DND-41 (cell line): ENCODE measurements at regions not wholly inside any gene's neighbourhood (a gene's known extent, or its start where the extent isn't known, plus 50 kb on each side); places are given as distances from the start of the nearest gene placed in this dataset.

Experiments
- ATAC-seq: fragments of 200-7000 bp; cut with Tn5 transposase; 3 replicates; pipeline ENCODE4 v1.9.1; 2021; ENCODE audit warnings: low read depth; ENCODE audit not compliant: insufficient read depth
- DNase-seq: peaks from one replicate; pipeline ENCODE4 v3.0.0-alpha.2; 2020
- H2AFZ ChIP-seq: 2 replicates; pipeline ENCODE4 v1.6.0; 2012; ENCODE audit warnings: low read depth, low read length
- H3K27ac ChIP-seq: 2 replicates; pipeline ENCODE4 v1.5.1; 2012; ENCODE audit warnings: low read length, inconsistent platforms
- H3K27me3 ChIP-seq: fragments of 200-600 bp; sonication (generic); 2 replicates; pipeline ENCODE4 v1.6.0; 2012; ENCODE audit warnings: low read length, mild to moderate bottlenecking, inconsistent platforms; ENCODE audit not compliant: insufficient read depth, poor library complexity
- H3K36me3 ChIP-seq: 2 replicates; pipeline ENCODE4 v1.5.1; 2012; ENCODE audit warnings: low read length, inconsistent platforms; ENCODE audit not compliant: insufficient read depth
- H3K4me1 ChIP-seq: 2 replicates; pipeline ENCODE4 v1.5.1; 2012; ENCODE audit warnings: mild to moderate bottlenecking, low read length; ENCODE audit not compliant: insufficient read depth
- H3K4me2 ChIP-seq: 2 replicates; pipeline ENCODE4 v1.6.0; 2012; ENCODE audit warnings: mild to moderate bottlenecking, moderate library complexity, low read length, inconsistent platforms; ENCODE audit not compliant: insufficient read depth
- H3K4me3 ChIP-seq, 2 experiments: fragments of 200-600 bp in 1 of 2; shearing (Covaris generic) in 1 of 2; 2 replicates each; pipeline ENCODE4 v1.5.1; 2012 to 2016; ENCODE audit warnings: inconsistent platforms in 2 of 2, low read length in 2 of 2, mild to moderate bottlenecking in 2 of 2, low read depth in 1 of 2, moderate library complexity in 1 of 2
- H3K79me2 ChIP-seq: 2 replicates; pipeline ENCODE4 v1.6.0; 2012; ENCODE audit warnings: low read length, inconsistent platforms; ENCODE audit not compliant: insufficient read depth
- H3K9ac ChIP-seq: 2 replicates; pipeline ENCODE4 v1.6.0; 2012; ENCODE audit warnings: low read depth, mild to moderate bottlenecking, inconsistent platforms, low read length, moderate library complexity
- H3K9me3 ChIP-seq: 2 replicates; pipeline ENCODE4 v1.5.1; 2012; ENCODE audit warnings: low read length, moderate library complexity, mild to moderate bottlenecking, inconsistent platforms; ENCODE audit not compliant: insufficient read depth, severe bottlenecking
- H4K20me1 ChIP-seq: 2 replicates; pipeline ENCODE4 v1.6.0; 2012; ENCODE audit warnings: low read length; ENCODE audit not compliant: insufficient read depth
- EZH2 ChIP-seq: IDR thresholded peaks from 3 replicates; pipeline ENCODE4 v1.6.1; 2012; ENCODE audit warnings: borderline replicate concordance, low read depth, mild to moderate bottlenecking, moderate library complexity, low read length, inconsistent platforms; ENCODE audit not compliant: severe bottlenecking
- TF ChIP-seq, protein P1 (sequence below): IDR thresholded peaks from 2 replicates; pipeline ENCODE4 v1.5.1; 2012; ENCODE audit warnings: borderline replicate concordance, low read length, moderate library complexity, mild to moderate bottlenecking; ENCODE audit not compliant: poor library complexity, severe bottlenecking; ENCODE audit errors: extremely low read depth

DNA sequence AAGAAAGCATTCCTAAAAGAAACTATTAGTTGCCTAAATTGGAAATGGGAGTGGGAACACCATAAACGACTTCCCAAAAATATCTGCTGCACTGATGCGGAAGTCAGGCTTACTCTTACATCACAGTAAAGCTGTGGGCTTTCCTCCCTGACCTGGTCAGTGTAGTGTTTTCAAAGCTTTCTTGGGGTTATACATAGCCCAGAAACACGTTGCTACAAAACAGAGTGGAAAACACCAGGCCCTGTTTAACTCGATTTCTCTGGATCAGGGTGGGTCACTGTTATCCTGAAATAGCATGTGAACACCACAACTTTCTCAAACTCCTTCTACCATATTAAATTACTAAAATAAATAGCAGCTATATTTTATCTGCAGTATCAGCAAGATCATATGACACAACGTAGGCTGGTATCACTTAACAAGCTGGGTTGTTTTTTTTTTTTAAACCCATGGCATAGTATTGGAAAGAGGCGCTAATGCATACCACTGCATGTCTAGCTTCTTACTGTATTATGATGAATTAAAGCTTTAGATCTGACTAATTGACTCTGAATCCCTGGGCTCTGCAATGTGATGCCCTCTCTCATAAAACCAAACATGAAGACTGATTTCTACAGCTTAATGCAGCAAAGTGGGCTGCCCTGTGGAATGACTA lies 184.6 kb downstream of the TGFB2 start:
- DNase-seq (no peak), ATAC-seq (no peak)
- H3K27ac ChIP-seq, result no peak overlapping the region
- no peaks in the 10 kb centered on the region for H3K36me3 ChIP-seq
- H3K4me3 ChIP-seq, result no peak overlapping the region
- H3K27me3 ChIP-seq, result no peaks in the 10 kb centered on the region
- H3K9ac ChIP-seq, result no peak overlapping the region
- no peaks in the 10 kb centered on the region for H3K79me2 ChIP-seq
- no peak for TF ChIP-seq EZH2
- TF ChIP-seq, protein P1, sequence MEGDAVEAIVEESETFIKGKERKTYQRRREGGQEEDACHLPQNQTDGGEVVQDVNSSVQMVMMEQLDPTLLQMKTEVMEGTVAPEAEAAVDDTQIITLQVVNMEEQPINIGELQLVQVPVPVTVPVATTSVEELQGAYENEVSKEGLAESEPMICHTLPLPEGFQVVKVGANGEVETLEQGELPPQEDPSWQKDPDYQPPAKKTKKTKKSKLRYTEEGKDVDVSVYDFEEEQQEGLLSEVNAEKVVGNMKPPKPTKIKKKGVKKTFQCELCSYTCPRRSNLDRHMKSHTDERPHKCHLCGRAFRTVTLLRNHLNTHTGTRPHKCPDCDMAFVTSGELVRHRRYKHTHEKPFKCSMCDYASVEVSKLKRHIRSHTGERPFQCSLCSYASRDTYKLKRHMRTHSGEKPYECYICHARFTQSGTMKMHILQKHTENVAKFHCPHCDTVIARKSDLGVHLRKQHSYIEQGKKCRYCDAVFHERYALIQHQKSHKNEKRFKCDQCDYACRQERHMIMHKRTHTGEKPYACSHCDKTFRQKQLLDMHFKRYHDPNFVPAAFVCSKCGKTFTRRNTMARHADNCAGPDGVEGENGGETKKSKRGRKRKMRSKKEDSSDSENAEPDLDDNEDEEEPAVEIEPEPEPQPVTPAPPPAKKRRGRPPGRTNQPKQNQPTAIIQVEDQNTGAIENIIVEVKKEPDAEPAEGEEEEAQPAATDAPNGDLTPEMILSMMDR, result no peak
- no peak overlapping the region for H2AFZ ChIP-seq
- no peaks in the 10 kb centered on the region for H4K20me1 ChIP-seq
- no peaks in the 10 kb centered on the region for H3K9me3 ChIP-seq
- no peak overlapping the region for H3K4me2 ChIP-seq
- H3K4me1 ChIP-seq, result no peaks in the 10 kb centered on the region

DNA sequence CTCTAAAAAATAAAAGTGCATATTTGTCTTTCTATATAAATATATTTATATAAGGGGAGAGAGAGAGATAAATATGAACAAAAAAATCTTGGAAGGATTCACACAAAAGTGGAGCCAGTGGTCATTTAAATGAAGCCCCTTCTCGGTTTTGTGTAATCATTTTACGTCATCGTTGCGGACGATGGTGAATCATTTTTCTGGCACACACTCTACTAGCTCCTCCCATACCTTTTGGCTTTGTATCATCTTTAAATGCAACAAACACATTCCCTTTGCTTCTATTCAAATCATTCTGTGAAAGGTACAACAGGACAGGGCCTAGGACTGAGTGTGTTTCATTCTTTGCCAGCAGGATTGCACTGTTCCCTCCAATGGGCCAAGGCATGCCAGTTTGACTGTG lies 186.8 kb downstream of the TGFB2 start:
- Histone ChIP-seq H3K27ac (no peak overlapping the region), H3K4me1 (no peaks in the 10 kb centered on the region), H3K36me3 (no peaks in the 10 kb centered on the region), H4K20me1 (no peaks in the 10 kb centered on the region), H3K9me3 (no peaks in the 10 kb centered on the region), H3K9ac (no peak overlapping the region), H3K27me3 (no peaks in the 10 kb centered on the region), H3K4me2 (no peak overlapping the region), H3K79me2 (no peaks in the 10 kb centered on the region), H2AFZ (no peak overlapping the region), H3K4me3 (no peak overlapping the region)
- TF ChIP-seq, protein P1, result no peak
- no peak for TF ChIP-seq EZH2
- ATAC-seq (no peak), DNase-seq (no peak)

DNA sequence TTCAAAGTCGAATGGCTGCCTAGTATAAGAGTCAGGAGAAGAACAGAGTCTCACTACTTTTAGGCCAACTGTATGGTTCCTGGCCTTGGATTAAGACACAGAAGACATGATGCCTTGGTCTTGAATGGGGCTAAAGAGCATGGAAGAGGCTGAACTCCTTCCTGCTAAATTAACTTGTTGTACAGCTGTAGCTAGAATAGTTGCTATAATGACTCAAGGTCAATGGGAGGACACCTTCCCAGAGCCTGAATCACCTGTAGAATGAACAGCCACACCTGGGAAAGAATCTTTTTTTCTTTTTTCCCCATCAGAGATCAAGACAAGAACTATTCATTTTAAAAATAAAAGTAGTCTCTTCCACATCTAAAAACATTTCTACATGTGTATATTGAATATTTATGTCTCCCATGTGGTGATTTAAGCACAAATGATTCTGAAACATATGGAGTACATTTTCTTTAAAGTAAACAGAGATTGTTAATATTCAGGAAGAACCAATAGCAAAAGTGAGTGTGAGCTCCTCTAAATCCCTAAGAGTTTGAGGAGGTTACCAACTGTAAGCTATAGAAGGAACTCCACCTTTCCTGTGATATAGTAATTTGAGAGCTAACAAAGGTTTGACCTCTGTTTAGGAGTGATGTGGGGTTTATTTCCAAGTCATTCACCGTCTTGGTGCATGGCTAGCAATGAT lies 191.3 kb downstream of the TGFB2 start:
- Histone ChIP-seq H3K27me3 (no peaks in the 10 kb centered on the region), H3K79me2 (no peaks in the 10 kb centered on the region), H2AFZ (no peak overlapping the region), H4K20me1 (no peaks in the 10 kb centered on the region), H3K9me3 (no peaks in the 10 kb centered on the region), H3K4me2 (no peak overlapping the region), H3K4me1 (no peaks in the 10 kb centered on the region), H3K36me3 (no peaks in the 10 kb centered on the region), H3K27ac (no peak overlapping the region), H3K4me3 (no peak overlapping the region), H3K9ac (no peak overlapping the region)
- TF ChIP-seq EZH2, result no peak
- TF ChIP-seq, protein P1, result no peak
- no peak for ATAC-seq
- no peak for DNase-seq
